Psoas muscle (tissue), 7 donors: ENCODE measurements at regions not wholly inside any gene's neighbourhood (a gene's known extent, or its start where the extent isn't known, plus 50 kb on each side); places are given as distances from the start of the nearest gene placed in this dataset.

Experiments used
- ATAC-seq, 4 donors: fragments of 200-7000 bp; cut with Tn5 transposase; one replicate each; pipeline ENCODE4 v1.9.1; 2020; ENCODE audit warnings: moderate library complexity in 3 of 4, mild to moderate bottlenecking in 2 of 4
- DNase-seq, 2 donors: peaks; one replicate each; pipeline ENCODE4 v3.0.0-alpha.2; 2020
- H3K27ac ChIP-seq: fragments of 200-600 bp; one replicate; pipeline ENCODE4 v1.8.0; 2022
- H3K27me3 ChIP-seq, 3 donors: fragments of 200-600 bp in 1 of 3; one replicate each; pipeline versions ENCODE4 v1.6.1 to v1.8.0; 2013 to 2022; ENCODE audit warnings: low read length in 2 of 3, mild to moderate bottlenecking in 2 of 3, moderate library complexity in 1 of 3; ENCODE audit not compliant: insufficient read depth in 3 of 3
- H3K36me3 ChIP-seq, 2 donors: fragments of 200-600 bp in 1 of 2; one replicate each; pipeline versions ENCODE4 v1.6.1 to v1.8.0; 2013 to 2022; ENCODE audit warnings: low read depth in 1 of 2, mild to moderate bottlenecking in 1 of 2, moderate library complexity in 1 of 2; ENCODE audit not compliant: insufficient read depth in 1 of 2
- H3K4me1 ChIP-seq: fragments of 200-600 bp; one replicate; pipeline ENCODE4 v1.8.0; 2022
- H3K4me3 ChIP-seq: fragments of 200-600 bp; one replicate; pipeline ENCODE4 v1.8.0; 2022; ENCODE audit warnings: mild to moderate bottlenecking
- H3K9me3 ChIP-seq: fragments of 200-600 bp; one replicate; pipeline ENCODE4 v1.8.0; 2022
- CTCF ChIP-seq: fragments of 200-600 bp; IDR thresholded peaks from one replicate; pipeline ENCODE4 v1.8.0; 2022; ENCODE audit warnings: antibody characterized with exemption
- WGBS, 3 donors: extraction: QIAGEN DNeasy Blood & Tissue Kit; methylation state at CpG; one replicate each; pipeline versions ENCODE4 v1.1.6 to v1.1.7; 2013; 5-methylcytosine and 5-hydroxymethylcytosine counted together
- intact Hi-C, 2 donors: fragments of 100-400 bp; cut with DNase I; formaldehyde crosslinking; loops; one replicate each; pipeline versions ENCODE4 v1.11.0 to v1.14.2; 2022
- donor health status: healthy with polysubstance abuse.
- donor health status: DM: no; HTN: no; CAD: no; lungs with moderate emphysema.
- donor health status: Bipolar disorder and iron deficiency.
- donor health status: healthy.
- donor health status: DM: yes; HTN: yes; CAD: no.
- donor health status: DM: no; HTN: no; CAD: no.
- donor health status: DM: yes; HTN: yes; CAD: no.

- intact Hi-C loops: no loop called here
- ATAC-seq (no peak), DNase-seq (no peak)
- Histone ChIP-seq H3K4me1 (no peaks in the 10 kb centered on the region), H3K9me3 (no peaks in the 10 kb centered on the region), H3K4me3 (no peak overlapping the region), H3K27me3 (peaks cover 0 to 1% (median 0%) of the 10 kb centered on the region in 3 donors), H3K36me3 (no peaks in the 10 kb centered on the region), H3K27ac (no peak overlapping the region)
- WGBS, 3 donors: 48 to 51% (median 48%) methylated on average over 2 of the region's 2 CpGs
- no peak for TF ChIP-seq CTCF
Measured at GRCh38 chr2:155209696-155210450, 511.4 kb downstream of the KCNJ3 start.

- H3K9me3 ChIP-seq: no peaks in the 10 kb centered on the region
- WGBS, 3 donors: 69 to 76% (median 73%) methylated on average over 1 of the region's 1 CpG
- no peaks in the 10 kb centered on the region for H3K36me3 ChIP-seq
- no peaks in the 10 kb centered on the region for H3K4me1 ChIP-seq
- H3K4me3 ChIP-seq: no peak overlapping the region
- DNase-seq: no peak
- peaks cover 0 to 1% (median 0%) of the 10 kb centered on the region in 3 donors for H3K27me3 ChIP-seq
- no peak for ATAC-seq
- no peak overlapping the region for H3K27ac ChIP-seq
- intact Hi-C loops: no loop called here
- TF ChIP-seq CTCF: no peak
Measured at GRCh38 chr2:155203178-155203577, 504.7 kb downstream of the KCNJ3 start.

- Histone ChIP-seq H3K27ac (no peak overlapping the region), H3K9me3 (no peaks in the 10 kb centered on the region), H3K27me3 (peaks cover 0 to 1% (median 0%) of the 10 kb centered on the region in 3 donors), H3K4me3 (no peak overlapping the region), H3K36me3 (no peaks in the 10 kb centered on the region), H3K4me1 (no peaks in the 10 kb centered on the region)
- no peak for TF ChIP-seq CTCF
- no peak for ATAC-seq
- intact Hi-C loops: no loop called here
- no peak for DNase-seq
Measured at GRCh38 chr2:155200753-155201152, 502.3 kb downstream of the KCNJ3 start.

GRCh38 chr2:155190342-155190741 lies 491.8 kb downstream of the KCNJ3 start:
- intact Hi-C loops: no loop called here
- DNase-seq: no peak
- no peak overlapping the region for H3K4me3 ChIP-seq

More at GRCh38 chr2:155190342-155190741, 491.8 kb downstream of the KCNJ3 start:
- Histone ChIP-seq H3K36me3 (no peaks in the 10 kb centered on the region), H3K4me1 (no peaks in the 10 kb centered on the region), H3K9me3 (no peaks in the 10 kb centered on the region), H3K27ac (no peak overlapping the region), H3K27me3 (no peaks in the 10 kb centered on the region)
- TF ChIP-seq CTCF: no peak
- ATAC-seq: no peak
